GM23248 (cell line): ENCODE measurements at regions not wholly inside any gene's neighbourhood (a gene's known extent, or its start where the extent isn't known, plus 50 kb on each side); places are given as distances from the start of the nearest gene placed in this dataset.

Source experiments
- DNase-seq: peaks from one replicate; pipeline ENCODE4 v3.0.0-alpha.2; 2015
- H2AFZ ChIP-seq: fragments of 200-600 bp; sonication (generic); 2 replicates; pipeline ENCODE4 v1.6.1; 2016; ENCODE audit warnings: antibody characterized with exemption
- H3F3A ChIP-seq: fragments of 200-600 bp; sonication (generic); 2 replicates; pipeline ENCODE4 v1.6.1; 2016; ENCODE audit warnings: mild to moderate bottlenecking, antibody characterized with exemption, mixed run types; ENCODE audit not compliant: insufficient read depth
- H3K27ac ChIP-seq: fragments of 200-600 bp; sonication (generic); 2 replicates; pipeline ENCODE4 v1.5.1; 2016; ENCODE audit warnings: mild to moderate bottlenecking
- H3K27me3 ChIP-seq: fragments of 200-600 bp; sonication (generic); replicated peaks from 2 replicates; pipeline ENCODE4 v1.6.1; 2016; ENCODE audit warnings: mild to moderate bottlenecking; ENCODE audit not compliant: insufficient read depth
- H3K36me3 ChIP-seq: fragments of 200-600 bp; sonication (generic); 2 replicates; pipeline ENCODE4 v1.6.1; 2016; ENCODE audit warnings: low read depth, mild to moderate bottlenecking
- H3K4me1 ChIP-seq: fragments of 200-600 bp; sonication (generic); 2 replicates; pipeline ENCODE4 v1.6.1; 2016; ENCODE audit warnings: mild to moderate bottlenecking; ENCODE audit not compliant: insufficient read depth
- H3K4me2 ChIP-seq: fragments of 200-600 bp; sonication (generic); one replicate; pipeline ENCODE4 v1.6.1; 2016; ENCODE audit warnings: mild to moderate bottlenecking; ENCODE audit not compliant: unreplicated experiment
- H3K4me3 ChIP-seq: fragments of 200-600 bp; sonication (generic); 2 replicates; pipeline ENCODE4 v1.5.1; 2016; ENCODE audit warnings: mild to moderate bottlenecking
- H3K79me2 ChIP-seq: fragments of 200-600 bp; sonication (generic); 2 replicates; pipeline ENCODE4 v1.6.1; 2016; ENCODE audit warnings: mild to moderate bottlenecking; ENCODE audit not compliant: insufficient read depth
- H3K9ac ChIP-seq: fragments of 200-600 bp; sonication (generic); 2 replicates; pipeline ENCODE4 v1.6.1; 2016; ENCODE audit warnings: mild to moderate bottlenecking
- H3K9me2 ChIP-seq: fragments of 200-600 bp; sonication (generic); 2 replicates; pipeline ENCODE4 v1.6.1; 2016; ENCODE audit warnings: mixed run types, mild to moderate bottlenecking, moderate library complexity; ENCODE audit not compliant: insufficient read depth
- H3K9me3 ChIP-seq: fragments of 200-600 bp; sonication (generic); one replicate; pipeline ENCODE4 v1.6.1; 2017; ENCODE audit warnings: low read depth
- H4K20me1 ChIP-seq: fragments of 200-600 bp; sonication (generic); 2 replicates; pipeline ENCODE4 v1.6.0; 2016; ENCODE audit not compliant: insufficient read depth
- EZH2 ChIP-seq: fragments of 200-600 bp; sonication (generic); IDR thresholded peaks from 2 replicates; pipeline ENCODE4 v1.6.1; 2018; ENCODE audit warnings: antibody characterized with exemption, mild to moderate bottlenecking; ENCODE audit not compliant: insufficient read depth, poor library complexity, severe bottlenecking
- EZH2phosphoT487 ChIP-seq: fragments of 200-600 bp; sonication (generic); IDR thresholded peaks from 2 replicates; pipeline ENCODE4 v1.6.1; 2018; ENCODE audit warnings: antibody characterized with exemption, moderate library complexity, mild to moderate bottlenecking, low read depth; ENCODE audit not compliant: insufficient read depth
- WGBS, 2 experiments: methylation state at CpG; one replicate each; pipeline ENCODE4 v1.1.6; 2015 to 2017; ENCODE audit warnings: low lambda C conversion rate in 2 of 2, low coverage in 1 of 2; ENCODE audit errors: missing lambda C conversion rate in 2 of 2; 5-methylcytosine and 5-hydroxymethylcytosine counted together
- in situ Hi-C: fragments of 300-500 bp; cut with MboI; formaldehyde crosslinking; loops from 2 replicates; pipeline ENCODE4 v1.15.0; 2020

DNA sequence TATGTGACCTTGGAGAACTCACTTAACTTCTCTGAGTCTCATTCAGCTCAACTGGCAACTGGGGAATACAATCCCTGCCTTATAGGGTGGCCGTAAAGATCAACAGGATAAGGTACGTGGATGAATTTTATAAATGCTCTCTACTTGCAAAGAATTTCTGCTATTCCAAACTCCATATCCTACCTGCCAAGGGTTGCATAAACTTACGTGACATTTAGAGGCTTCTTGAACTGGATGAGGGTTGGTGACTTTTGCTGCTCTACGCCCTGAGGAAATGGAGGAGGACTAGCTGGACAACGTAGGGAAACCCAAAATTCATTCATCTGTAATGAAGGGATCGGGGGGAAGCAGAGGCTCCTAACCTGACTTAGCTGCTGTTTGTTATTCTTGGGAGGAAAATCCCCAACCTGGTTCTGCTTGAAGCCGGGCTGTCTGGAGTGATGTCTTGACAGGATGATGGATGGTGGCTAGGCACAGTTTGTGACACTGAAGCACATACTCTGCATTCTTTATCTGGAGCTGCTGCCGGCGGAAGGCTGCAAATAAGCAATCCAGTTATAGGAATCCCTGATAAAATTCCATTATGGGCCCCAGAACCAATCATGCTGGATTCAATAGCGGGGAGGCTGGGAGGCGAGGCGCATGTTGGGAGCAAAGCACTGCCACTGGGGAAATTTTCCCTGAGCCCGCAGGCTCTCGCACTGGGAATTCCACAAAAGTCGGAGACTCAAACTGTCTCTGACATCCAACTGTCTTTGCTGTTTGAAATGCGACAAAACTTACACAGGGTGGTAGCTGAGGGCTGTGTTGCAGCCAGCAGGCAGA is 94.7 kb upstream of the SDK2 start:
- no peak overlapping the region for H3K4me3 ChIP-seq
- H3K9me3 ChIP-seq = no peaks in the 10 kb centered on the region
- no peaks in the 10 kb centered on the region for H3F3A ChIP-seq
- H4K20me1 ChIP-seq = no peaks in the 10 kb centered on the region
- H3K4me1 ChIP-seq = no peaks in the 10 kb centered on the region
- WGBS, 2 experiments = 46% methylated on average over 16 of the region's 16 CpGs
- no peak for DNase-seq
- H3K9me2 ChIP-seq = no peaks in the 10 kb centered on the region
- no peaks in the 10 kb centered on the region for H3K36me3 ChIP-seq
- in situ Hi-C loops = no loop called here
- no peak overlapping the region for H2AFZ ChIP-seq
- TF ChIP-seq EZH2phosphoT487 (no peak), EZH2 (no peak)
- H3K4me2 ChIP-seq = no peak overlapping the region
- peaks cover 13% of the 10 kb centered on the region; the same call in 1 of the 2 replicates for H3K27me3 ChIP-seq
- H3K9ac ChIP-seq = no peak overlapping the region
- no peaks in the 10 kb centered on the region for H3K79me2 ChIP-seq
- no peak overlapping the region for H3K27ac ChIP-seq

DNA sequence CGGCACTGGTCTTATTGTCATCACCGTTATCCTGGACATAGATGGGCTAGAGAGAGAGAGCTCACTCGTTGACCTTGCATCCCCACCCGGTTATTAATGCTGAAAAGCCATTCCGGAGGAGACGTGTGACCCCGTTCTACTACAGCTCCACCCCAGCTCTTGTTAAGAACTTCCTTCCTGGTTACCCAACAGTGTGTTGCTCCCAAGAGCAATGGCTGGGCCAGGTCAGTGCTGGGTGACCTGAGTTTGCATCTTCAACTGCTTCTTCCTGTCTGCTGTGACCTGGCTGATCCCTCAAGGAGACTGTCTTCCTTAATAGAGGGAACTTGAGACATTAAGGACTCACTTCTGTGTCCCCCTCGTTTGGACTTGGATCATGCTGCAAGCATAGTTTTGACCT is 96.1 kb upstream of the SDK2 start:
- H3K79me2 ChIP-seq = no peaks in the 10 kb centered on the region
- H3K36me3 ChIP-seq = no peaks in the 10 kb centered on the region
- no peak overlapping the region for H3K4me2 ChIP-seq
- H3K9me3 ChIP-seq = no peaks in the 10 kb centered on the region
- TF ChIP-seq EZH2 (no peak), EZH2phosphoT487 (no peak)
- in situ Hi-C loops = no loop called here
- no peaks in the 10 kb centered on the region for H3F3A ChIP-seq
- H3K27ac ChIP-seq = no peak overlapping the region
- no peaks in the 10 kb centered on the region for H3K9me2 ChIP-seq
- no peaks in the 10 kb centered on the region for H3K4me1 ChIP-seq
- DNase-seq = no peak
- H3K9ac ChIP-seq = no peak overlapping the region
- WGBS, 2 experiments = 42 to 46% methylated on average over 8 of the region's 8 CpGs
- no peaks in the 10 kb centered on the region for H4K20me1 ChIP-seq
- no peak overlapping the region for H2AFZ ChIP-seq
- H3K27me3 ChIP-seq = peaks cover 13% of the 10 kb centered on the region; the same call in 1 of the 2 replicates
- H3K4me3 ChIP-seq = no peak overlapping the region

DNA sequence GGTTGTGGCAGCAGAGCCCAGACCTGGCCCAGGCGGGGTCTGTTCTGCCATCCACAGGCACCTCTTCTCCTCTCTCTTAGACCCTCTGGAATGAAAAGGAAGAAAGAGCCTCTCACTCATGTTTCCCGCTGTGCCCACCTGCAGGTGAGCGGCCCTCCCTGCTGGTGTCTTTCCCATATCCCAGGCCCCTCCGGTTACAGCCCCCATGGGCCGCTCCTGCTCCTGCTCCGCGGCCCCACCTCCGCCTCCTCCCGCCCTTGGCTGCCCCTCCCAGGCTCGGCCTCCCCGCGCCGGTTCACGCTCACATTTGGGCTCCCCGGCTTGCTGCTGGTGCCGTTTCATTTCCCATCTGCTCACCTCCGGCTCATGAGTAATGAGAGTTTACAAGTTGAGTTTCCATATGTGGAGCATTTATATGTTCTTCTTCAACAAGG is 98.7 kb upstream of the SDK2 start:
- no peaks in the 10 kb centered on the region for H3F3A ChIP-seq
- H3K9me3 ChIP-seq = no peaks in the 10 kb centered on the region
- no peaks in the 10 kb centered on the region for H3K4me1 ChIP-seq
- H3K27me3 ChIP-seq = peaks cover 13% of the 10 kb centered on the region; the same call in 1 of the 2 replicates
- H3K4me3 ChIP-seq = no peak overlapping the region
- no peaks in the 10 kb centered on the region for H3K9me2 ChIP-seq
- no peak overlapping the region for H2AFZ ChIP-seq
- DNase-seq = no peak
- no peak for TF ChIP-seq EZH2phosphoT487
- no peak for TF ChIP-seq EZH2
- no peaks in the 10 kb centered on the region for H4K20me1 ChIP-seq
- H3K4me2 ChIP-seq = no peak overlapping the region
- H3K79me2 ChIP-seq = no peaks in the 10 kb centered on the region
- no peak overlapping the region for H3K27ac ChIP-seq
- no peaks in the 10 kb centered on the region for H3K36me3 ChIP-seq
- in situ Hi-C loops = no loop called here
- no peak overlapping the region for H3K9ac ChIP-seq
- 8 to 13% methylated on average over 11 to 17 of the region's 17 CpGs for whole genome bisulfite sequencing, 2 experiments

DNA sequence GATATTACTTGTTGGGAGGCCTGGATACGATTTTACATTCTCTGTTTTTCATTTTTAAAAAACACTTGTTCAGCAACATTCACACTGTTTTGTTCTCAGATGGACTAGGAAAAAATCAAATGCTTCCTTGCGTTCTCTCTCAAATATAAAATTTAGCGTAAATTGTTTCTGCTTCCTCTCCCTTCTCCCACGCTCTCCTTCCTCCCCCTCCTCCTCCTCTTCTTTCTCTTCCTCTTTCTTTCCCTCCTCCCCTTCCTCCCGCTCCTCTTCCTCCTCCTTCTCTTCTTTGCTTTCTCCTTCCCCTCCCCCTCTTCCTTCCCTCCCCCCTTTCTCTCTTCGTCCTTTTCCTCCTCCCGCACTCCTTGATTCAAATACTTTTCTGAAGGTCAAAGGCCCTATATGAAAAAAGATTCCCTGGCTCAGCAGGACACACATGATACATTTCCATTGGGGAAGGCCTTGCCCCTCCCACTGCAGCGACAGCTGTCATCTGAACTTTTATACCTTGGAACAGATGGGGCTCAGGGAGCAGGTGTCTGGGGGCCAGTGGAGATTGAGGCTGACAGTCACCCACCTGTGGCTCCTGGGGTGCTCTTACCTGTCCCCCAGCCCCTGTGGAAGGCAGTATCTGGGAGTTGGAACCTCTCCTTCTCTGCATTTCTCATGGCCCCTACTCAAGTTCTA is 99.4 kb upstream of the SDK2 start:
- DNase-seq = no peak
- Histone ChIP-seq H2AFZ (no peak overlapping the region), H3K4me2 (no peak overlapping the region), H3K9ac (no peak overlapping the region), H3K36me3 (no peaks in the 10 kb centered on the region), H3K9me3 (no peaks in the 10 kb centered on the region), H3K79me2 (no peaks in the 10 kb centered on the region), H3F3A (no peaks in the 10 kb centered on the region), H3K27ac (no peak overlapping the region), H3K4me1 (no peaks in the 10 kb centered on the region), H3K9me2 (no peaks in the 10 kb centered on the region), H4K20me1 (no peaks in the 10 kb centered on the region), H3K4me3 (no peak overlapping the region), H3K27me3 (peaks cover 13% of the 10 kb centered on the region; the same call in 1 of the 2 replicates)
- in situ Hi-C loops = no loop called here
- TF ChIP-seq EZH2 (no peak), EZH2phosphoT487 (no peak)
- 28 to 45% methylated on average over 6 to 8 of the region's 8 CpGs for WGBS, 2 experiments
